Skin epidermis (tissue), 12 donors: ENCODE measurements at regions not wholly inside any gene's neighbourhood (a gene's known extent, or its start where the extent isn't known, plus 50 kb on each side); places are given as distances from the start of the nearest gene placed in this dataset.
"Not testable (repeated sequence)": the region's sequence is repeated elsewhere in the genome, so short reads cannot be mapped to it uniquely, and the experiment has no call there.

ENCODE experiments used
- H3K27ac ChIP-seq, 21 experiments: fragments of 200-600 bp; sonication (generic) in 11 of 21; one replicate each; pipeline ENCODE4 v1.5.0; 2020; ENCODE audit warnings: mild to moderate bottlenecking in 3 of 21, inconsistent platforms in 2 of 21, moderate library complexity in 2 of 21
- H3K4me3 ChIP-seq, 7 experiments: fragments of 200-600 bp; sonication (generic) in 2 of 7; one replicate each; pipeline ENCODE4 v1.5.0; 2020; ENCODE audit warnings: inconsistent platforms in 2 of 7, mild to moderate bottlenecking in 2 of 7, moderate library complexity in 1 of 7

DNA sequence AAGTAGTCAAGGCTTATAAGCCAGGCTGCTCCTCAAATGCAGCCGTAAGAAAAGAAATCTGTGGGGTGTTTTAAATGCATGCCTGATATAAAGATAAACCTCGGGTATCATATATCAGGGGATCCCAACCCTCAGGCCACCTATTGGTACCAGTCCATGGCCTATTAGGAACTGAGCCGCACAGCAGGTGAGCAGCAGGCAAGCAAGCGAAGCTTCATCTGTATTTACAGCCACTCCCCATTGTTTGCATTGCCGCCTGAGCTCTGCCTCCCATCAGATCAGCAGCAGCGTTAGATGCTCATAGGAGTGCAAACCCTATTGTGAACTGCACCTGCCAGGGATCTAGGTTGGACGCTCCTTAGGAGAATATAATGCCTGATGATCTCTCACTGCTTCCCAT, 233.5 kb upstream of the SERP2 start:
- Histone ChIP-seq H3K4me3 (no peak overlapping the region), H3K27ac (no peak overlapping the region)

DNA sequence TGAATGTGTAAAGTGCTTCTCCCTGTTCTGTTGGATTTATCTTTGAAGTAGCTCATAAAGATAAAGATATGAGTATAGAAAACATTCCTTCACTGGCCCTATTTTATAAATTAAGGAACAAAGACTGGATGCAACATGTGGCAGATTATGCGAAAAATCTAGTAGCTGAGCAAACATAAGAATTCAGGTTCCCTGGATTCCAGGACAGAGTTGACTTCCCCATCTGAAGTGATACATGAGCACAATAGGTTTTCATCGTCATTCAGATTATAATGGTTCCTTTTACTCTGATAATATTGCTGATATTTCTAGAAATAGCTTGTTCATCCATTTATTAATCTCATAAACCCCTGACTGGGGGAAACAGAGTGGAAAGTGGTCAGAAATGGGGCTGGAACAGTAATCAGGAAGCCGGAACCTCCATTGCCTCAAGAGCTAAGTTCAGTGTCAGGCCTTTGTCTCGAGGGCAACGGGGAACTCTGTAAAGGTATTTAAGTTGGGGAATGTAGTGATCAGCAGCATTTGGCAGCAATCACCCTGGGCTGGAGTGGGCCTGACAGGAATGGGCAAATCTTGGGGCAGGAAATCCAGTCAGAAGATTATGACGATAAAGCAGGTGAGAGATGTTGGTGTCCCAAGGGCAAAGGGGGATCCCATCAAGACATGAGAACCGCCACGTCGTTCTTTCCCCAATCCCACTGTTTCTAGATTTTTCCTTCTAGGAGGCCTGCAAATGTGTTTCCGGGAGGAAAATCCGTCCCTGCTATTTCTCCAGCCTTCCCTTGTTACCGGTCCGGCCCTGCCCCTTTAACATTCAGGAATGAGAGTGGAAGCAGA, 232.5 kb upstream of the SERP2 start:
- peak overlapping the region; percentile 77 to 98 (median 93) for H3K27ac ChIP-seq
- peak overlapping the region; percentile 31 to 58 (median 43) for H3K4me3 ChIP-seq

DNA sequence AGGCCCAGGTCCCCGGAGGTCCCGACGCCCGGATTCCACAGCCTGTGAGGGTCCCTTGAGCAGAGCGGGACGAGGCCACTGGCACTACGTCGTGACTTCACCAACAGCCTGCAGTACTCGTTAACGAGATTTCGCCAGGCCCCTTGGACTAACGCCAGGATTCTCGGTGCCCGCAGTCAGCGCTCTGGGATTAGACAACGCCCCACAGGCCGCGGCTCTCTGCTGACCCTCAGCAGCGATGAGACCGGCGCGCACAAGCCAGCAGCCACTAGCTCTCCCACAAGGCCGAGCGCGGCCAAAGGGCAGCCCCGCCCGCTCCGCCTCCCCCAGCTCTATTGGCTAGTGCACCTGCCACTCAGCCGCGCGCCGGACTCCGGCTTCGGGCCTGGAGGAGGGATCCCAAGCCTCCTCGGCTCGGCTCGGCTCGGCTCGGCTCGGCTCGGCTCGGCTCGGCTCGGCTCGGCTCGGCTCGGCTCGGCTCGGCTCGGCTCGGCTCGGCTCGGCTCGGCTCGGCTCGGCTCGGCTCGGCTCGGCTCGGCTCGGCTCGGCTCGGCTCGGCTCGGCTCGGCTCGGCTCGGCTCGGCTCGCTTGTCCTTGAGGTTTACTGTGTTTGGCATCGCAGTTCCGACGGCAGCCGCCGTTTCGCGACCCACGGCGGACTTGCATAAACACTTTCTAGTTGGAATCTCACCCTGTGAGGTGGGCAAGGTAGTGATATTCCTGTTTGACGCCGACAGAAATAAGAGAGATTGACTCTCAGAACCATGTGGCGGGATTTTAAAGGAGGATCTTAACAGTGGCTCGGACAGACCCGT, 231.7 kb upstream of the SERP2 start:
- H3K27ac ChIP-seq, result peak overlapping the region; percentile 77 to 98 (median 93)
- peak overlapping the region; percentile 31 to 58 (median 43) for H3K4me3 ChIP-seq

DNA sequence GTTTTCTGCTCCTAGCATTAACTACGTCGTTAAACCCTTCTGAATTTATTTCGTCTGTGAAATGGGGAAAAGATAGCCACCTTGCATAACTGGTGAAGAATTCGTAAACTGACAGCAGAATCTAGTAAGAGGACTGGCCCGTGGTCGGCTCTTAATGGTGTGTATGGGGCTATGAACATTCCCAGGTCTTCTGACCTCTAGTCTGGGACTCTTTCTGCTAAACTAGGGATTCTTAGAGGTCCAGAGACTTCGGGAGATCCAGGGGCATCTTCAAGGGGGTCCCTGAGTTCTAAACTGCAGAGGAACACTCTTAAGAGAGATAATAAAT, 231.1 kb upstream of the SERP2 start:
- Histone ChIP-seq H3K27ac (peak overlapping the region in 19 of 21 experiments; percentile 55 to 97 (median 81)), H3K4me3 (peak overlapping the region; percentile 24 to 56 (median 32))

DNA sequence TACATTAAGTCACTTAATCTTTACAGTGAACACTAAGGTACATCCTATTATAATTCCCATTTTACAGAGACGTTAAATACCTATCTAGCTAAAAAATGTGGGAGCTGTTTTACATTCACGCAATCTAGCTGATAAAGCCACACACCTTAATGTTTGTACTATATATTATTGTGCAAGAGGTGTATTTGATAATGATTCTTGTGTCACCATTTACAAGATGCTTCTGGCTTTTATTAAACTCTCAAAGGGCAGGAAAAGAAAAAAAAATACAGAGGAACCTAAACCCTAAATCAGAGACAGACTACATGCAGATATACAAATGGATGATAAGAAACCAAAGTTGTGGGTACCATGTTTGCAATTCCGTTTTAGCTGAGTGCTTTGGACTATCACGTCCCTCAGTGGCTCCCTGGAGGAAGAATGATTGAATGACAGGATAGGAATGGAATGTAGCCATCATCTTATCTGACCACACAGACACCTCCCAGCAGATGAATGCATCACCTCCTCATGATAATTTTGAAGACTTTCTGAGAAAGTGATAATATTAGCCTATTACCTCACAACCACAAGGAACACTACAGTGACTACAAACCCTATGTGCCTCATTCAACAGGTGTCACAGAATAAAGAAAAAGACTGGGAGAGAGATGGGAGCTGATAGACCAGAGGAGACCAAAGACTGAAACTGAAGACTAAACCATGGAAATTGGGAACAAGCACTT, 230.5 kb upstream of the SERP2 start:
- Histone ChIP-seq H3K4me3 (peak overlapping the region in 2 of 7 experiments; percentile 29 to 56), H3K27ac (peak overlapping the region in 1 of 21 experiments; percentile 95)

DNA sequence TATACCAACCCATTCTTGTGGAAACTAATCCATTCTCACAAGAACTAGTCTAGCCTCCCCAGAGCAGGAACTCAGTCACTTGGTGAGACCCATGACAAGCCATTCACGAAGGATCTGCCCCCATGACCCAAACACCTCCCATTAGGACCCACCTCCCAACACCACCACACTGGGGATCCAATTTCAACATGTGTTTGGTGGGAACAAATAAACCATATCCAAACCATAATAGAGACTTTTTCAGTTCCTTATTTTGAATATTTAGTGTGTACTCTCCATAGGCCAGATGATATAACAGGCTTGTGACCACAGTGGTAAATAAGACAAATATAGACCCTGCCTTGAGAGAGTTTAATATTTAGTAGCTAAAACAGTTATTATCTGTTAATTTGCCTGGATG, 227.5 kb upstream of the SERP2 start:
- Histone ChIP-seq H3K4me3 (no peak overlapping the region), H3K27ac (no peak overlapping the region)

DNA sequence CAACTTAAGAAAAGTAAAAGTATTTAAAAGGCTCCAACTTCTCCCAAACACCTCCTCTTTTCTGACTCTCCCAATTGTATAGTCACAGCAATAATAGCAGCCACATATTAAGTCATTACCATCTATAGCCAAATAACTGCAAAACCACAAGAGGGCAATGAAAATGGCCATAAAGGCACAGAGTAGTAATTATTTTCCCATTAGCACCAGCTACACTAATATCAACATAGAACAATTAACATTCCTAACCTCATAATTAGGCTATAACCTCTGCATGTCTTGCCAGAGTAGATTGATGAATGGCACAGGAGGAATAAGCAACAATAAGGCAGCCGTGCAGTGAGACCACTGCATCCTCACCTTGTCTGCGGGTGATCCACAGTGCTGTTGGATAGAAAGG, 226.4 kb upstream of the SERP2 start:
- Histone ChIP-seq H3K4me3 (no peak overlapping the region), H3K27ac (no peak overlapping the region)

DNA sequence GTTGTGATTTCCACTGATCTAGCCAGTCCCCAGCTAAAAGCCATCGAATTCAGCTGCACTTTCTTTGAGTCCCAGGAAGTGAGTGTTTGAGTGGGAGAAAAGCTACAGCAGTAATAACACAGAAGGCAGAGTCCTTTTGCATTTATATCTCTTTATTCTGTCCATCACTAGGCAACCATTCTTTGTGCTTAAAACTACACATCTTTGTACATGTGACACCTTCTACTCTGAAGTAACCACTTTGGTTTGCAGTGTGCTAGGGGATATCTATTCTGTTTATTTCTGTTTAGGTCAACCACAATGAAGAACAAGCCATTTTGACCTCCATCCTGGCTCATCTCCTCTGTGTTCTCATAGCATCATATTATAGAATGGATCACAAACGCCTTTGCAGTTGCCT, 226.0 kb upstream of the SERP2 start:
- no peak overlapping the region for H3K27ac ChIP-seq
- H3K4me3 ChIP-seq, result no peak overlapping the region

DNA sequence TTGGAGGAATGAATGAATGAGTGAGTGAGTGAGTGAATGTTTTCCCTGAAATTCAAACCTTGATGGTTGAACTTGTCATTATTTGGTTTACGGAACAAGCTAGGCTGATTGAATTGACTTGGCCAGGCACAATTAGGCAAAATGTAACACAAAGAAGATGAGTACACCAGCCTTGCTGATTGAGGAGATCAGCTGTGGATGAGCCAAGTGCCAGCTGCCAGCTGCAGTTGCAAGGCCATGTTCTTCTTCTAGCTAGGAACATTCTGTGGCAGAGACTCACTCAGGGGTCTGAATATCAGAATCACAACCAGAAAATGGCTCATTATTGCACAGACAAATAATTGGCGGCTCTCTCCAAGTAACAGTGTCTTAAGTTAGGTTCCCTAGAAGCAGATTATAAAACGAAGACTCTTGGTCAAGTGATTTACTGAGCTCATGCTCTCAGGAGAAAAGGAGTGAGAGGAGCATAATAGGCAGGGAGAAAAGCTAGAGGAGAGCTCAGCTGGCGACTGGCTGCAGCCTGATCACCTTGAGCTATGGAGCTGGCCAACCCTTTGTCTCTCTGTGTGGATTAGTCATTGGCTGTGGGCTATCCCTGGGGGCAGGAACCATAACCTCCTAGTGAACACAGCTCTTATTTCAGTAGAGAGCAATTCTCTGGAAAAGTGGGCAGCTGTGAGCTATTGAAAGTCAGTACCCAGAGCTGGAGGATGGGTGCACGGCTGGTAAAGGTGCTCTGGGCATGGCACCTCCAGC, 225.3 kb upstream of the SERP2 start:
- no peak overlapping the region for H3K4me3 ChIP-seq
- no peak overlapping the region for H3K27ac ChIP-seq

DNA sequence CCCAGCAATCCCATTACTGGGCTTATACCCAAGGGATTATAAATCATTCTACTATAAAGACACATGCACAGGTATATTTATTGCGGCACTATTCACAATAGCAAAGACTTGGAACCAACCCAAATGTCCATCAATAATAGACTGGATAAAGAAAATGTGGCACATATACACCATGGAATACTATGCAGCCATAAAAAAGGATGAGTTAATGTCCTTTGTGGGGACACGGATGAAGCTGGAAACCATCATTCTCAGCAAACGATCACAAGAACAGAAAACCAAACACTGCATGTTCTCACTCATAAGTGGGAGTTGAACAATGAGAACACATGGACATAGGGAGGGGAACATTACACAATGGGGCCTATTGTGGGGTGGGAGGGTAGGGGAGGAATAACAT, 224.4 kb upstream of the SERP2 start:
- not testable (repeated sequence) for H3K27ac ChIP-seq, H3K4me3 ChIP-seq

DNA sequence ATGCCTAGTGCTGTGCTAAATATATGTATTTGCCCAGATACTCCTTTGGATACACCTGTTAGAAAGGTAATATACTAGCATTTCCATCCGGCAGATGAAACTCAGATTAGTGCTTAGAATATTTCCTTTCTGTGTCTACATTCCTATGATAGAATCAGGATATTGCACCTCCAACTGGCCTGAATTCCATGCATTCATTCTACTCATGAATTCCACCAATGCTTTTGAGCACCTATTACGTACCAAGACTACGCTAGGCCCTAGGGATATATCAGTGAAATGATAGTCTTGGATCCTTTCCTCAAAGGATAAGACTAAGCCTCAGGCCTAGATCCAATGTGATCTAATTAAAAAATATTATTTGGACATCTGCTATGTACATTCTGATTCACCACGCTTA, 223.8 kb upstream of the SERP2 start:
- no peak overlapping the region for H3K4me3 ChIP-seq
- no peak overlapping the region for H3K27ac ChIP-seq

DNA sequence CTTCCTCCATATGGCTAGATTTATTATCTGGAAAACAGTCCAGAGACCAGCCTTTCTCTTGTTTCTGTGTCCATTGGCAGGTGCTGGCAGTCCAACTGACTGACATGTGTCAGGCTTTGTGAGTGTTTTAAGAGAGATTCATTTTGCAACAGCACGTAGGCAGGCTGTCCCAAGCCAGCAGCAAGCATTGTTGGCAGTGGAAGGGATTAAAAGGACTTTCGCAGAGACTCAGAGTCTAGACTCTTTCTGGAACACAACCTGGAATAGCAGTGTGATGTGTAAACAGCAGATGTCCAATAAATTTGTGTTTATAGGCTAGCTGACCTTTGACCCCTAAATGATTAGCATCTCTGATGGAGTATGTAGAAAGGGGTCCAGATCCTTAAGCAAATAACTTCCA, 222.2 kb upstream of the SERP2 start:
- Histone ChIP-seq H3K27ac (no peak overlapping the region), H3K4me3 (no peak overlapping the region)

DNA sequence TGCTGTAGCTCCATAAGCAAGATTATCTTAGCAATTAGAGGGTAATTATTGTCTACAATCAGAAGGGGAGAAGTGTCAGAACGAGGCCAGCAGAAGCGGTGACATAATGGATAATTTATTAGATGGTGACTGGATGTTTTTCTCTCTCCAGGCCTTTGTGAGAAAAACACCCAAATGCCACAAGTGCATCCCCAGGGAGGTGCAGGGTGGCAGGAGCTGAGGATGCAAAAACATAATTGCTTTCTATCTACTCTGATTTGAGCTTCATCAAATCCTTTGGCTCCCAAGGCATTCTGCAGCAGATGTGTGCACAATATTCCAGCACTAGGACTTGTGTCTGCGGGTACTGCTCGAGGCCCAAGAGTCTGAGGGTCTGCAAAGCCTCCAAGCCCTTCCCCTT, 220.1 kb upstream of the SERP2 start:
- Histone ChIP-seq H3K27ac (no peak overlapping the region), H3K4me3 (no peak overlapping the region)

DNA sequence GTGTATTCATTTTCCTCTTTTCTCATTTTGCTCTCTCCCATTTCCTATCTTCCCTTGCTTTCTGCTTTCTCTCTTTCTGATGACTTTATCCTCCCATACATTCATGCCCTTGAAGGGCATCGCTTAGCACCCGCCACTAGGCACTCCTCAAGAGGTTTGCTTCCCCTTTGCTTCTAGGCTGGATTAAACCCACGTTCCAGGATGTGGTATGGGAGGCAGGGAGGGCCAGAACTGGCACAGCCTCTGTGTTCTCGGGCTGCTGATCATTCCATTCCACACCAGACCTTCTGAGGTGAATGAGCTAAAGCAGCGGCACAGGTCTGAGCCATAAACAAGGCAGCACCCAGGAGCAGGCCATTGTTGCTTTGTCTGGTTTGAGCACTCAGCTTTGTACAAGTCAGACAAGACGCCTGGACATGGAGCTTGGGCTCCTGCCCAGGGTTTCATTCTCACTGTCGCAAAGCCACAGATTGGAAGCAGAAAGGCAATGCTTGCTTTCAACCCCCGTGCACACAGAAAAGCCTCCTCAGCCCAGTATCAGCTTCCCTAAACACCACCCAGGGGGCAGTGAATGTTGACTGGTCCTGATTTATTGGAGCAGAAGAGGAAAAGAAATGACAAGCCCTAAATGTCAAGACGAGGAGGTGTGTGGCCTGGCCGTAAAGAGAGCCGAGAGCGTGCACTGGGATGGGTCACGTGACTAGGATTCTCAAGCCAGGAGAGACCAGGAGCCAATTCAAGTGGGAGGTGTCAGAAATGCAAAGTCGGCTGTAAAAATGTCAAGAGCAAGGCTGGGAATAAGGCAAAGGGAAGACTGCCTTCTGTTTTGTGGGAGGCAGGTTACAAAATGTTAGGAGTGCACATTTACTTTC, 218.0 kb upstream of the SERP2 start:
- Histone ChIP-seq H3K4me3 (peak overlapping the region in 1 of 7 experiments; percentile 15), H3K27ac (peak overlapping the region in 6 of 21 experiments; percentile 2 to 63 (median 36))

DNA sequence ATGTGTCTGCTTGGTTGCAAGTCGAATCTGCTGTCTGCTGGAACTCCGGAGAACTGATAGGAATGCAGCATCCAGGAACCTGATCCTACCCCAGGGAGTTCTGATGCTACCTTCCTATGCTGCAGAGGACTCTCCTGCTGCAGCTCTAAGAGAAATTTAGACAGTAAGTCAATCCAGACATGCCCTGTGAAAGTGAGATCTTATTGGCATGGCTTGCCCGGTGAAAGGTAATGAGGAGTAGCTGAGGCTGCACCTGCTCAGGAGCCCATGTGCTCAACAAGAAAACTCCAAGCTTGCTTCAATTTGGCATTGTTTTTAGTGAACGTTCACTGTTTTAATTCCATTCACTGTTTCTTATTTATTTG, 217.3 kb upstream of the SERP2 start:
- H3K4me3 ChIP-seq, result no peak overlapping the region
- H3K27ac ChIP-seq, result no peak overlapping the region

DNA sequence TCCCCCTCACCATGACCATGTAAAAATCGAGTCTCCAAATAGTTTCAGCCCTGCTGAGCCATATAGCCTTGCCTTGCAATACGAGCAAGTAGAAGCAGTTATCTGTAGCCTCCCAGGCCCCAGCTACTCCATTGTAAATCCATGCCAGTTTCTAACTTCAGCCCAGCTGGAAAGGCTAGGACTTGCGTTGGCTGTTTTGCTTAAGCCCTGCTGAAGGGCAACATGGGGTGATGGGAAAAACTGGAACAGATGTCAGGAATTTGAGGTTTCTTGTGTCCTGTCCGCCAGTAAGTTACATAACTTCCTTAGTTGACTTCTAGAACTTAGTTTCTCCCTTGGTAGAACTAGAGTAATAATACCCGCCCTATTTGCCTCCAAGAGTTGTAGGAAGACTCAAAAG, 216.0 kb upstream of the SERP2 start:
- Histone ChIP-seq H3K27ac (no peak overlapping the region), H3K4me3 (no peak overlapping the region)

DNA sequence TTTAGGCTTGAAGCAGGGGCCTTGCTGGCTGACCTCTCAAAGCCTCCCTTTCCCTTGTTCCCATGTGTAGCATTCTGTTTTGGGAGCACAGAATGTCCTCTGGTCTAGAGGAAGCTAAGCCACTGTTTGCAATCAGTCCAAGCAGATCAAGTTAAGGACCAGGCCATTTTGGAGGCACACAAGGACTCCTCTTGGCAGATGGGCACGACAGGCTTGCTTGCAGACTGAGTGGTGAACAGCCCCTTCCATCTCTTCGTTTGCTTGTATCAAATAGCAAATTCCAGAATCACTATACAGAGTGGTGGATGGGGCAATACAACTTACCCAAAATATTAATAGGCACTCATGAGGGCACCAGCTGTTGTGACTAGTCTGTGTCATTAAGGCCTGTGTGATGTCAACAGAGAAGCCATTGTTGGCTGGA, 215.5 kb upstream of the SERP2 start:
- Histone ChIP-seq H3K4me3 (no peak overlapping the region), H3K27ac (peak overlapping the region in 1 of 21 experiments; percentile 31)

DNA sequence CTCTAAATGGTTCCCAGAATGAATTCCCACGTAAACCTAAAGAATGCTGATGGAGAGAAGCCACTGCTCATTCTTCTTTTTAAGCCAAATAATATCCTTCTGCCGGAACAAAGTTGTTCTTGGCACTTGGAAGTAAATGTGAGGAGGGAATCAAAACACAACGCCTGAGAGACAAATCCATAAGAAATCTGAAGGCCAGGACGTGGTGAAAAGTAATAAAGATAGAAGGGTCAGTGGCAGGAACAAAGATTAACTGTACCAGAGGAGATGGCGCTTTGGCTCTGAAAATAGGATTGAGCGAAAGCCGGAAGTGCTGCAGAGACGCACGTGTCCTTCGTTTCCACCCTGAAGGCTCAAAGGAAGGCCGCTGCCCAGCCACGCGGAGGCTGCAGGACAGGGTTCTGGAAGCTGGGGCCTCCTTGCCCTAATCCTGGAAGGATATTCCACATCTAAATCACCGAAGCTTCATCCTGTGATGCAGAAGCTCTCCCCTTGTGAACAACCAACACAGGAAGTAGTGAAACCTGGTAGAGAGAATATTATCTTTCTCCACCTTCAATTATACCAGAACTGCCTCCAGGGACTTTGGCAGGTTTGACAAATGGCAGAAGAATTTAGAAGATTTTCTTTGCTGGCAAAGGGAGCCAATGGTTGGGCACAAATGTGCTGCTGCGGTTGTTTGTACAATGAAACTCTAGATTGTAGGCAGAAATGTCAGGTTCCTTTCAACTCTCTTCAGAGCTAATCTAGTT, 214.6 kb upstream of the SERP2 start:
- Histone ChIP-seq H3K27ac (peak overlapping the region in 6 of 21 experiments; percentile 25 to 50 (median 28)), H3K4me3 (no peak overlapping the region)
